GM08714 (cell line): ENCODE measurements at regions not wholly inside any gene's neighbourhood (a gene's known extent, or its start where the extent isn't known, plus 50 kb on each side); places are given as distances from the start of the nearest gene placed in this dataset.
"Not testable (repeated sequence)": the region's sequence is repeated elsewhere in the genome, so short reads cannot be mapped to it uniquely, and the experiment has no call there.

Experiments
- H3K4me3 ChIP-seq: fragments of 200-500 bp; sonication (Bioruptor generic); 2 replicates; pipeline ENCODE4 v1.5.1; 2014; ENCODE audit warnings: mild to moderate bottlenecking, low read length, inconsistent platforms
- ZNF274 ChIP-seq: IDR thresholded peaks from 2 replicates; pipeline ENCODE4 v1.6.1; 2012; ENCODE audit warnings: mild to moderate bottlenecking, low read depth, low read length

- H3K4me3 ChIP-seq = no peak overlapping the region
These were observed 318.5 kb upstream of the CHD1 start for GRCh38 chr5:99247346-99247745.

DNA sequence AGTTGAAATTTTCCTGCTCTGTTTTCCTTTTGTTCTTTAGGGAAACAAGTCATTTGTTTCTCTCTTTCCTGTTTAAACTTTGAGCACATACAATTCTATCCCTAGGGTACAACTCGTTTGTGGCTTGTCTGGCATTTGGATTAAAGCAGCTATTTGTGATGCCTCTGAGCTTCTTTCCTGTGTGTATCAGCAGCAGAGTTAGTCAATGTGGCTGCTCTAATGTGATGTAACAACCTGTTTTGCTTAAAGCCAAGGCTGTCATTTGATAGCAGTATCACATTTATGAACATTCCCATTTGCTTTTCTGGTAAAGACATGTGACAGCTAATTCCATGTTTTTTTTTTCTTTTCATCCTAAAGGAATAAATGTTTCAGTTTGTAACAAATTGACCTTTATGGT lies 314.3 kb upstream of the CHD1 start:
- TF ChIP-seq ZNF274 = no peak
- H3K4me3 ChIP-seq = no peak overlapping the region

More at GRCh38 chr5:99247346-99247745, 318.5 kb upstream of the CHD1 start:
- no peak for TF ChIP-seq ZNF274

DNA sequence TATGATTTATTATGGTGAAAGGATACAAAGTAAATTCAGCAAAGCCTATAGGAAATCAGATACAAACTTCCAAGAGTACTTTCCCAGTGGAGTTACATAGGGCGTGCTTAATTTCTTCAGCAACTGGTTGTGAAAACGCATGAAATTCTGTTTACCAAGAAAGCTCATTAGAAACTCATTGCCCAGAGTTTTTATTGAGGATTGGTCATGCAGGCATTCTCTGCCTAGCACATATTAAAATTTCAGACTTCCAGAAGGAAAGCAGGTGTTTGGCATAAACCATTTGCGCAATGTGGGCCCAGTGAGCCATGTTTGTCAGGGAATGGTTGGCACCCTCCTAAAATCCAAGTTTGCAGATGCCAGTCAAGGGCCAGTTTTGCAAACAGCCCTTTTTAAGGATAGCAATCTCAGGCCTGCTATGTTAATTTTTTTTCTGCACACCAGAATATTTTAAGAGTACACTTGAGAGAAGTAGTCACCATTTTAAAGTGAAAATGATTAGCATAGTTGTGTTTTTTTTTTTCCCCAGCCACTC lies 311.1 kb upstream of the CHD1 start:
- H3K4me3 ChIP-seq = no peak overlapping the region
- TF ChIP-seq ZNF274 = no peak

DNA sequence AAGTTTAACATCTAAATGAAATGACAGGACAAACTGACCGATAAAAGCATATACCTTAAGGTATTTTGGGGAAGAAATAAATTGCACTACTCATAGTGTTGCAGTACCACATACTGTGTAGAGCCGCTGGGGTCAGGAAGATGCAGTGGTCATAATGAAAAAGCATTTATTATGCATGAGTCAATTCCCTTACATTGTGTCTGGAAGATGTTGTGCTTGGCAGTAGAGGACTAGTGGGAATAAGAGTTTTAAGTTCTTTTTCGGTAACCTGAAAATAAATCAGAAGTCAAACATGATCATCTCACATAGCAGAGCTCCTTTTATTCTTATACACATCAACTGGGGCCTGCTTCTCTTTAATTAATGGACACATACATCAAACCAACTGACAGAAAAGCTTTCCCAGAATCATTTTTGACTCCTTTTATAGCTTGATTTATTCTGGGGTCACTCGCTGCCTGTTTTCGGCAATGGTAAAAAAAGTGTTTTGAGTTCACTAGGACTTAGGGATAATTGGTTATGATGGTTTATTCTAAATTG lies 262.5 kb upstream of the CHD1 start:
- TF ChIP-seq ZNF274 = no peak
- H3K4me3 ChIP-seq = no peak overlapping the region

DNA sequence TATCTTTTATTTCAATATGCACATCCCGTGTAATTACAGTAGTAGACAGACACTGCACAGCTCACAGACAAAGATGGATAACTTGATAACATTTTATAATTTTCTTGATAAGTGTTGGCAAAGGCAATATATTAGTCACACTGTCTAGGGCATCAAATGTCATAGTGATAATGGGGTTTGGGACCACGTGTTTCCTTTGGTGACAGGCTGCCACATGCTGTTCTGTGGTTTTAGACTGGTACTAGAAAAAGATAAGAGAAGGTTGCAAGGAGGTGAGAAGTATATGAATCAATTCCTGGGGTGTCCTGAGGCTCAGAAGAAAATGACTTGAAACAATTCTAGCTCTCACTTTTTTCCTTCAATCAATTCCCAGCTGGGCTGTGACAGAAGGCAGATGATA lies 258.8 kb upstream of the CHD1 start:
- no peak overlapping the region for H3K4me3 ChIP-seq
- no peak for TF ChIP-seq ZNF274

DNA sequence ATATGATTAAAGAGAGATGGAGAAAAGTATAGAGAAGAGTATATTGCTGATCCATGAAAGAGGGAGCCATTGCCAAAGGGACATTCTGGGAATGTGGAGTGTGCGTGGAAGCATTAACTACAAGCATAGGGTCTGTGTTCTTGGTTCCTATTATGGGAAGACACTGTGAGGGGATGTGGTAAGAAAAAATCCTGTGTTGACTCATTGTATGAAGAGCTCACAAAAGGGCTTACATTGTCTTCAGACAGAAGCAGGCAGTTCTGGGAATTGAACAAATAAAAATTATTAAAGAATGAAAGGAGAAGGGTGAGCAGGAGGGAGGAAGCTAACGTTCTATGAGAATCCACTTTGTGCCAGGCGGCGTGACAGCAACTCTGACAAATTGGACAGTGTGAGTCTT lies 250.4 kb upstream of the CHD1 start:
- no peak for TF ChIP-seq ZNF274
- H3K4me3 ChIP-seq = no peak overlapping the region

DNA sequence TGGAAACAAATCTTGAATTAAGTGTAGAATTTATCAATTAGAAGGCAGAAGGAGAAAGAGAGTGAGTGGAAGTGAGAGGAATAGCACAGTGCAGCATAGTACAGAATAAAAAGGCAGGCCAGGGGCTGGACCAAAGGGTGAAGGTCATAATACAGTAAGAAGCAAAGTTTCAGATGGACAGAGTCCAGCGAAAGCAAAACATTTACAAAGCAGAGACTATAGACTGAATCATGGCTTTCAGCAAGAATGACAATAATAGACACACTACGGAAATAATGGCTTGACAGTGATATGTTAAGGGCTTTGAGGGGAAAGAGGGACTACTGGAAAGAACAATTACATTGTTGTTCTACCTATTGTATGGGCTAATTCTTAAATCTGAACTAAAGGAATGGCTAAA lies 249.0 kb upstream of the CHD1 start:
- TF ChIP-seq ZNF274 = no peak
- no peak overlapping the region for H3K4me3 ChIP-seq

- H3K4me3 ChIP-seq = no peak overlapping the region
- no peak for TF ChIP-seq ZNF274
These were observed 247.4 kb upstream of the CHD1 start for GRCh38 chr5:99176186-99176585.

GRCh38 chr5:99169309-99169708 lies 240.5 kb upstream of the CHD1 start:
- no peak for TF ChIP-seq ZNF274
- H3K4me3 ChIP-seq = no peak overlapping the region

DNA sequence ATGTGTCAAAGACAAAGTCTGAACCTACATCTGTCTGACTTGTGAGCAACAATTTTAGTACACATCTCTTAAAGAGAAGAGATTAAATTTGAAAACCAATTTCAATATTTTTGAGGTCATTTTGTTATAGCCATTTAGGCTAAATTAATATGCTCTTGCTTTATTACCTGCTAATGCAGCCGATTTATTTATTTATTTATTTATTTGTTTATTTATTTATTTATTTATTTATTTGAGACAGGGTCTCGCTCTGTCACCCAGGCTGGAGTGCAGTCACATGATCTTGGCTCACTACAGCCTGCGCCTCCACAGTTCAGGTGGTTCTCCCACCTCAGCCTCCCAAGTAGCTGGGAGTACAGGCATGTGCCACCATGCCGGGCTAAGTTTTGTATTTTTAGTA lies 232.7 kb upstream of the CHD1 start:
- H3K4me3 ChIP-seq = not testable (repeated sequence)

DNA sequence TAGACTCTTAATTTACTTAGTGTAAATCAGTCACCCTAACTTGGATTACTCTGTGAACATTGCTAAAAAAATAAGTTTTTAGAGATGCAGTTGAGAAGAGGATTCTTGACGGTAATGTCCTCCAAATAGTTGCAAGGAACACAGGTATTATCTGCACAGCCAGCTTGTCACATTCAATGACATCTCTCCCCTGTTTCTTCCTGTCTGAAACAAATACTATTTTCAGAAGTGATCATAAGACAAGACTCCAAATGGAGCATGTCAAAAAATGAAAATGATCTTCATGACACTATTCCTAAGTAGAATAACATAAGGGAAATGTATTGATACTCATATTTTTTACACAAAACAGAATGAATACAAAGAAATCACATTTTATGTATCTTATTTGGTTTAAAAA lies 227.9 kb upstream of the CHD1 start:
- H3K4me3 ChIP-seq = no peak overlapping the region
- no peak for TF ChIP-seq ZNF274

DNA sequence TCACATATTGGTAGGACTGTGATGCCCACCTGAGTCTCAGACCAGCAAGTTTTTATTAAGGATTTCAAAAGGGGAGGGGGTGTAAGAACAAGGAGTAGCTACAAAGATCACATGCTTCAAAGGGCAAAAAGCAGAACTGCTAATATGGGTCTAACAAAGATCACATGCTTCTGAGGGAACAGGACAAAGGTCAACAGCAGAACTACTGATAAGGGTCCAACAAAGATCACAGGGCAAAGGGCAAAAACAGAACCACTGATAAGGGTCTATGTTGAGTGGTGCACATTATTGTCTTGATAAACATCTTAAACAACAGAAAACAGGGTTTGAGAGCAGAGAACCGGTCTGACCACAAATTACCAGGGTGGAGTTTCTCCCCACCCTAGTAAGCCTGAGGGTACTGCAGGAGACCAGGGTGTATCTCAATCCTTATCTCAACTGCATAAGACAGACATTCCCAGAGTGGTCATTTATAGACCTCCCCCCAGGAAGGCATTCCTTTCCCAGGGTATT lies 214.5 kb upstream of the CHD1 start:
- H3K4me3 ChIP-seq = not testable (repeated sequence)

- no peak overlapping the region for H3K4me3 ChIP-seq
- no peak for TF ChIP-seq ZNF274
These were observed 212.8 kb upstream of the CHD1 start for GRCh38 chr5:99141534-99142128.

GRCh38 chr5:99138911-99139310 lies 210.1 kb upstream of the CHD1 start:
- TF ChIP-seq ZNF274 = no peak
- no peak overlapping the region for H3K4me3 ChIP-seq

- TF ChIP-seq ZNF274 = no peak
- H3K4me3 ChIP-seq = no peak overlapping the region
These were observed 205.1 kb upstream of the CHD1 start for GRCh38 chr5:99133921-99134320.
